Endothelial cell of umbilical vein (primary cell): ENCODE measurements at regions not wholly inside any gene's neighbourhood (a gene's known extent, or its start where the extent isn't known, plus 50 kb on each side); places are given as distances from the start of the nearest gene placed in this dataset.

Experiments
- BruUV-seq: library from RNA; stranded (reverse); fragments of 400-500 nt; replicated peaks from 2 replicates; lab custom pipeline; 2021; lab: Mats Ljungman, UMichigan
- CTCF ChIA-PET: fragments of 300-600, 350-600 bp; sonication (Branson Sonifier 250); formaldehyde crosslinking; loops from one replicate; lab custom pipeline; 2021; ENCODE audit warnings: antibody characterized with exemption, inconsistent platforms; lab: Charles Lee
- POLR2A ChIA-PET: fragments of 300-600, 350-600 bp; sonication (Branson Sonifier 250); formaldehyde crosslinking; loops from one replicate; lab custom pipeline; 2021; ENCODE audit warnings: antibody characterized with exemption, inconsistent platforms; lab: Charles Lee
- DNase-seq: peaks from one replicate; pipeline ENCODE4 v3.0.0-alpha.2; 2011; ENCODE audit warnings: low read depth, low spot score
- FAIRE-seq: peaks from 2 replicates; lab custom pipeline; 2011; peaks lifted over from hg19 to GRCh38; lab: Jason Lieb, UNC
- H2AFZ ChIP-seq: 2 replicates; pipeline ENCODE4 v1.6.0; 2012; ENCODE audit warnings: low read depth, low read length, control low read depth, inconsistent platforms
- H3K27ac ChIP-seq: 2 replicates; pipeline ENCODE4 v1.5.1; 2011; ENCODE audit warnings: low read depth, mild to moderate bottlenecking, control low read depth, low read length, moderate library complexity; ENCODE audit not compliant: insufficient read depth
- H3K27me3 ChIP-seq, 2 experiments: 2 replicates each; pipeline versions ENCODE4 v1.6.0 to v1.6.1; 2011; ENCODE audit warnings: low read length in 2 of 2, mixed read lengths in 1 of 2; ENCODE audit not compliant: control insufficient read depth in 2 of 2, insufficient read depth in 2 of 2
- H3K36me3 ChIP-seq, 2 experiments: 2 replicates in 1 of 2; 3 replicates in 1 of 2; pipeline ENCODE4 v1.5.1; 2011; ENCODE audit warnings: low read length in 2 of 2, mild to moderate bottlenecking in 1 of 2, moderate library complexity in 1 of 2; ENCODE audit not compliant: control insufficient read depth in 2 of 2, insufficient read depth in 2 of 2; ENCODE audit errors: extremely low read depth in 1 of 2
- H3K4me1 ChIP-seq: 3 replicates; pipeline ENCODE4 v1.5.1; 2011; ENCODE audit warnings: mild to moderate bottlenecking, low read length; ENCODE audit not compliant: control insufficient read depth, insufficient read depth; ENCODE audit errors: extremely low read depth
- H3K4me2 ChIP-seq: 2 replicates; pipeline ENCODE4 v1.6.1; 2011; ENCODE audit warnings: low read length, control low read depth, mixed read lengths; ENCODE audit not compliant: insufficient read depth
- H3K4me3 ChIP-seq, 3 experiments: fragments of 200-600 bp in 1 of 3; sonication (generic), shearing (Covaris generic) in 1 of 3; replicated peaks in 1 of 3; 2 replicates each; pipeline ENCODE4 v1.5.1; 2011 to 2016; ENCODE audit warnings: control low read depth in 3 of 3, low read length in 3 of 3, mild to moderate bottlenecking in 2 of 3, inconsistent platforms in 1 of 3, low read depth in 1 of 3, moderate library complexity in 1 of 3; ENCODE audit not compliant: insufficient read depth in 1 of 3
- H3K79me2 ChIP-seq: 2 replicates; pipeline ENCODE4 v1.6.0; 2012; ENCODE audit warnings: low read length, inconsistent platforms; ENCODE audit not compliant: control insufficient read depth, insufficient read depth
- H3K9ac ChIP-seq: replicated peaks from 2 replicates; pipeline ENCODE3; 2011; ENCODE audit warnings: low read length, control low read depth; ENCODE audit not compliant: insufficient read depth; ENCODE audit errors: extremely low read depth
- H3K9me1 ChIP-seq: replicated peaks from 3 replicates; pipeline ENCODE4 v1.6.0; 2011; ENCODE audit warnings: mild to moderate bottlenecking, low read length; ENCODE audit not compliant: control insufficient read depth, insufficient read depth; ENCODE audit errors: extremely low read depth
- H3K9me3 ChIP-seq: replicated peaks from 2 replicates; pipeline ENCODE4 v1.5.1; 2012; ENCODE audit warnings: low read length, inconsistent platforms; ENCODE audit not compliant: control insufficient read depth, insufficient read depth
- H4K20me1 ChIP-seq: replicated peaks from 2 replicates; pipeline ENCODE3; 2011; ENCODE audit warnings: mild to moderate bottlenecking, low read length; ENCODE audit not compliant: control insufficient read depth, insufficient read depth; ENCODE audit errors: extremely low read depth
- EZH2 ChIP-seq: IDR thresholded peaks from 2 replicates; pipeline ENCODE4 v1.6.1; 2012; ENCODE audit warnings: borderline replicate concordance, low read depth, mild to moderate bottlenecking, moderate library complexity, low read length, inconsistent platforms; ENCODE audit not compliant: severe bottlenecking
- FOS ChIP-seq: IDR thresholded peaks from 2 replicates; pipeline ENCODE4 v1.6.1; 2011; ENCODE audit warnings: mild to moderate bottlenecking, low read length, moderate library complexity, borderline replicate concordance; ENCODE audit not compliant: insufficient read depth
- GATA2 ChIP-seq: IDR thresholded peaks from 2 replicates; pipeline ENCODE4 v1.7.0; 2011; ENCODE audit warnings: low read depth, mild to moderate bottlenecking, moderate library complexity, mixed read lengths, low read length; ENCODE audit not compliant: insufficient read length, insufficient read depth
- JUN ChIP-seq: IDR thresholded peaks from 2 replicates; pipeline ENCODE4 v1.6.1; 2011; ENCODE audit warnings: borderline replicate concordance, low read depth; ENCODE audit not compliant: insufficient read length, insufficient read depth
- MYC ChIP-seq: IDR thresholded peaks from one replicate; pipeline ENCODE4 v1.6.1; 2011; ENCODE audit warnings: mild to moderate bottlenecking, low read depth, low read length
- POLR2A ChIP-seq: IDR thresholded peaks from 2 replicates; pipeline ENCODE4 v1.6.1; 2012; ENCODE audit warnings: low read depth, mild to moderate bottlenecking, control low read depth, low read length
- POLR2AphosphoS5 ChIP-seq: IDR thresholded peaks from 2 replicates; pipeline ENCODE4 v1.6.1; 2012; ENCODE audit warnings: low read depth, mild to moderate bottlenecking, control low read depth, low read length, moderate library complexity; ENCODE audit not compliant: insufficient read depth
- dilution Hi-C: fragments of 300-500 bp; cut with MboI; formaldehyde crosslinking; loops from one replicate; pipeline ENCODE4 v1.15.0; 2019; ENCODE audit warnings: low sequenced_read_pairs; ENCODE audit not compliant: extremely low pct_ligation_motif_present
- intact Hi-C: fragments of 100-400 bp; cut with micrococcal nuclease; formaldehyde crosslinking; loops from one replicate; pipeline ENCODE4 v1.10.0; 2022
- TF ChIP-seq, protein P1 (sequence below), 2 donors: IDR thresholded peaks; 1 replicate in 1 of 2; 2 replicates in 1 of 2; pipeline ENCODE4 v1.5.1; 2011; ENCODE audit warnings: low read length in 2 of 2, mild to moderate bottlenecking in 2 of 2, moderate library complexity in 2 of 2, control low read depth in 1 of 2, inconsistent platforms in 1 of 2, low read depth in 1 of 2; ENCODE audit not compliant: insufficient read depth in 1 of 2; ENCODE audit errors: extremely low read depth in 1 of 2
- TF ChIP-seq, protein P2 (sequence below): IDR thresholded peaks from 2 replicates; pipeline ENCODE4 v1.6.1; 2011; ENCODE audit not compliant: insufficient read depth, insufficient read length

DNA sequence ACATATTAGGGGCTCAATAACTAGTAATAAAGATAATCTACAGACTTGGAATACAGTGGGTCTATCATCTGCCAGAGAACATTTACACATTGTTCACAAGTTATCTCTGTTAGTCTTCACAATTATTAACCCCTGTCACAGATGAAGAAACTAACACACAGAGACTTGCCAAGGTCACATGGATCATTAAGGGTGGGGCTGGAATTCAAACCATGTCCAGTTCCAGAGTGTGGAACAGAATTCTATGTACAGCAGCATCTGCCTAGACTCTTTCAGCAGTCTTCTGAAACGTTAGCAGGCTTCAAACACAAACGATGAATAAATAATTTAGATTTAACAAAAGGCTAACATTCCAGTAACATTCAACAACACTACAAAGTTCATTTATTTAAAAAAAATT is 673.9 kb upstream of the NR2F2 start:
- Histone ChIP-seq H3K27ac (no peak overlapping the region), H3K36me3 (no peaks in the 10 kb centered on the region), H2AFZ (no peak overlapping the region), H3K9me1 (no peaks in the 10 kb centered on the region), H3K9me3 (no peaks in the 10 kb centered on the region), H3K79me2 (no peaks in the 10 kb centered on the region), H3K9ac (no peak overlapping the region), H4K20me1 (no peaks in the 10 kb centered on the region), H3K4me3 (no peak overlapping the region), H3K4me2 (no peak overlapping the region), H3K4me1 (no peaks in the 10 kb centered on the region), H3K27me3 (no peaks in the 10 kb centered on the region)
- no peak for TF ChIP-seq MYC
- TF ChIP-seq FOS, result no peak
- TF ChIP-seq EZH2, result no peak
- TF ChIP-seq, protein P1, sequence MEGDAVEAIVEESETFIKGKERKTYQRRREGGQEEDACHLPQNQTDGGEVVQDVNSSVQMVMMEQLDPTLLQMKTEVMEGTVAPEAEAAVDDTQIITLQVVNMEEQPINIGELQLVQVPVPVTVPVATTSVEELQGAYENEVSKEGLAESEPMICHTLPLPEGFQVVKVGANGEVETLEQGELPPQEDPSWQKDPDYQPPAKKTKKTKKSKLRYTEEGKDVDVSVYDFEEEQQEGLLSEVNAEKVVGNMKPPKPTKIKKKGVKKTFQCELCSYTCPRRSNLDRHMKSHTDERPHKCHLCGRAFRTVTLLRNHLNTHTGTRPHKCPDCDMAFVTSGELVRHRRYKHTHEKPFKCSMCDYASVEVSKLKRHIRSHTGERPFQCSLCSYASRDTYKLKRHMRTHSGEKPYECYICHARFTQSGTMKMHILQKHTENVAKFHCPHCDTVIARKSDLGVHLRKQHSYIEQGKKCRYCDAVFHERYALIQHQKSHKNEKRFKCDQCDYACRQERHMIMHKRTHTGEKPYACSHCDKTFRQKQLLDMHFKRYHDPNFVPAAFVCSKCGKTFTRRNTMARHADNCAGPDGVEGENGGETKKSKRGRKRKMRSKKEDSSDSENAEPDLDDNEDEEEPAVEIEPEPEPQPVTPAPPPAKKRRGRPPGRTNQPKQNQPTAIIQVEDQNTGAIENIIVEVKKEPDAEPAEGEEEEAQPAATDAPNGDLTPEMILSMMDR (IDR thresholded peaks at IDR 0.05; ENCODE audit: extremely low read depth in 1 of 2, insufficient read depth in 1 of 2, low read depth in 1 of 2, low read length in 2 of 2), result no peak
- no peak for TF ChIP-seq GATA2
- TF ChIP-seq, protein P2, sequence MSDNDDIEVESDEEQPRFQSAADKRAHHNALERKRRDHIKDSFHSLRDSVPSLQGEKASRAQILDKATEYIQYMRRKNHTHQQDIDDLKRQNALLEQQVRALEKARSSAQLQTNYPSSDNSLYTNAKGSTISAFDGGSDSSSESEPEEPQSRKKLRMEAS, result no peak
- no peak for TF ChIP-seq POLR2AphosphoS5
- TF ChIP-seq JUN, result no peak
- TF ChIP-seq POLR2A, result no peak
- FAIRE-seq, result no peak
- dilution Hi-C loops (no loop called here), intact Hi-C loops (no loop called here)
- no TSS peak for BruUV-seq
- ChIA-PET POLR2A (no interaction called here), CTCF (no interaction called here)
- DNase-seq, result no peak
